GM23338 (cell line): ENCODE measurements at regions not wholly inside any gene's neighbourhood (a gene's known extent, or its start where the extent isn't known, plus 50 kb on each side); places are given as distances from the start of the nearest gene placed in this dataset.

ENCODE experiments used
- ATAC-seq: fragments of 200-7000 bp; cut with Tn5 transposase; 3 replicates; pipeline ENCODE4 v1.9.1; 2020
- DNase-seq: peaks from one replicate; pipeline ENCODE4 v3.0.0-alpha.2; 2015; ENCODE audit warnings: low spot score
- H2AFZ ChIP-seq: fragments of 200-600 bp; sonication (generic); 2 replicates; pipeline ENCODE4 v1.8.0; 2016; ENCODE audit warnings: antibody characterized with exemption, mild to moderate bottlenecking, moderate library complexity
- H3F3A ChIP-seq: fragments of 200-600 bp; sonication (generic); replicated peaks from 2 replicates; pipeline ENCODE4 v1.8.0; 2017; ENCODE audit warnings: antibody characterized with exemption, mixed run types, low read depth
- H3K27ac ChIP-seq: fragments of 200-600 bp; sonication (generic); 2 replicates; pipeline ENCODE4 v1.6.1; 2016; ENCODE audit warnings: low read depth
- H3K27me3 ChIP-seq: fragments of 200-600 bp; sonication (generic); 2 replicates; pipeline ENCODE4 v1.8.0; 2016; ENCODE audit warnings: mild to moderate bottlenecking, mixed run types, moderate library complexity; ENCODE audit not compliant: insufficient read depth
- H3K36me3 ChIP-seq: fragments of 200-600 bp; sonication (generic); 2 replicates; pipeline ENCODE4 v1.8.0; 2016; ENCODE audit warnings: mild to moderate bottlenecking; ENCODE audit not compliant: insufficient read depth
- H3K4me1 ChIP-seq: fragments of 200-600 bp; sonication (generic); 2 replicates; pipeline ENCODE4 v1.8.0; 2016; ENCODE audit warnings: mild to moderate bottlenecking, moderate library complexity; ENCODE audit not compliant: insufficient read depth
- H3K4me2 ChIP-seq: fragments of 200-600 bp; sonication (generic); 2 replicates; pipeline ENCODE4 v1.7.1; 2017; ENCODE audit warnings: mixed run types
- H3K4me3 ChIP-seq: fragments of 200-600 bp; sonication (generic); 2 replicates; pipeline ENCODE4 v1.6.1; 2016; ENCODE audit warnings: mixed run types
- H3K79me2 ChIP-seq: fragments of 200-600 bp; sonication (generic); replicated peaks from 2 replicates; pipeline ENCODE4 v1.8.0; 2017; ENCODE audit warnings: mild to moderate bottlenecking; ENCODE audit not compliant: insufficient read depth
- H3K9me2 ChIP-seq: fragments of 200-600 bp; sonication (generic); 2 replicates; pipeline ENCODE4 v1.8.0; 2017; ENCODE audit not compliant: insufficient read depth
- H4K20me1 ChIP-seq: fragments of 200-600 bp; sonication (generic); replicated peaks from 2 replicates; pipeline ENCODE4 v1.8.0; 2017; ENCODE audit warnings: mild to moderate bottlenecking; ENCODE audit not compliant: insufficient read depth
- H3K27ac Mint-ChIP-seq: 2 replicates; pipeline ENCODE4 v1.8.0; 2020; ENCODE audit warnings: inconsistent platforms, mild to moderate bottlenecking, moderate library complexity, mixed read lengths
- H3K27me3 Mint-ChIP-seq: 3 replicates; pipeline ENCODE4 v1.8.0; 2022; ENCODE audit warnings: low read depth, mild to moderate bottlenecking, moderate library complexity, mixed read lengths, inconsistent platforms; ENCODE audit not compliant: insufficient read depth, poor library complexity
- H3K36me3 Mint-ChIP-seq: 3 replicates; pipeline ENCODE4 v1.8.0; 2021; ENCODE audit warnings: low read depth, mild to moderate bottlenecking, inconsistent platforms, moderate library complexity, mixed read lengths
- H3K4me1 Mint-ChIP-seq: 3 replicates; pipeline ENCODE4 v1.8.0; 2020; ENCODE audit warnings: mild to moderate bottlenecking, inconsistent platforms, mixed read lengths
- H3K4me3 Mint-ChIP-seq: 3 replicates; pipeline ENCODE4 v1.8.0; 2021; ENCODE audit warnings: moderate library complexity, mild to moderate bottlenecking, inconsistent platforms, mixed read lengths
- H3K9me3 Mint-ChIP-seq: 3 replicates; pipeline ENCODE4 v1.8.0; 2020; ENCODE audit warnings: moderate library complexity, mild to moderate bottlenecking, inconsistent platforms, mixed read lengths
- ETS1 ChIP-seq: IDR thresholded peaks from 2 replicates; pipeline ENCODE4 v1.6.1; 2016; ENCODE audit warnings: antibody characterized with exemption
- NANOG ChIP-seq: IDR thresholded peaks from 2 replicates; pipeline ENCODE4 v1.6.1; 2016; ENCODE audit warnings: antibody characterized with exemption, borderline replicate concordance
- STAT1 ChIP-seq: IDR thresholded peaks from one replicate; pipeline ENCODE4 v1.6.1; 2016; ENCODE audit warnings: antibody characterized with exemption; ENCODE audit not compliant: unreplicated experiment
- ZNF462 ChIP-seq: fragments of 250-450 bp; sonication (Bioruptor Pico); IDR thresholded peaks from 2 replicates; pipeline ENCODE4 v1.5.0; 2020; ENCODE audit warnings: mild to moderate bottlenecking, moderate library complexity

- no peak overlapping the region for H3K4me3 ChIP-seq
- Mint-ChIP-seq H3K27me3 (no peaks in the 10 kb centered on the region), H3K27ac (no peak overlapping the region), H3K4me3 (no peak overlapping the region), H3K9me3 (peaks cover 8% of the 10 kb centered on the region), H3K36me3 (no peaks in the 10 kb centered on the region), H3K4me1 (no peaks in the 10 kb centered on the region)
- no peaks in the 10 kb centered on the region for H3K4me1 ChIP-seq
- no peaks in the 10 kb centered on the region for H4K20me1 ChIP-seq
- no peaks in the 10 kb centered on the region for H3K79me2 ChIP-seq
- no peak overlapping the region for H3K27ac ChIP-seq
- TF ChIP-seq STAT1 (no peak), ETS1 (no peak), ZNF462 (CRISPR knock-in tag) (no peak), NANOG (no peak)
- no peak overlapping the region for H3K4me2 ChIP-seq
- no peaks in the 10 kb centered on the region for H3F3A ChIP-seq
- H3K9me2 ChIP-seq: 0 out of 2 replicates have a peak, but pooled peaks cover 4% of the 10 kb centered on the region
- no peaks in the 10 kb centered on the region for H3K36me3 ChIP-seq
- ATAC-seq: no peak
- no peak overlapping the region for H2AFZ ChIP-seq
- H3K27me3 ChIP-seq: no peaks in the 10 kb centered on the region
- DNase-seq: no peak
These were observed 350.1 kb upstream of the C11orf87 start for GRCh38 chr11:109071712-109072524.
